GM19395 (cell line): ENCODE measurements at regions not wholly inside any gene's neighbourhood (a gene's known extent, or its start where the extent isn't known, plus 50 kb on each side); places are given as distances from the start of the nearest gene placed in this dataset.

ENCODE experiments used
- ATAC-seq: cut with Tn5 transposase; IDR thresholded peaks from one replicate; pipeline ENCODE4 v1.9.1; 2021; ENCODE audit warnings: mild to moderate bottlenecking, moderate library complexity; ENCODE audit not compliant: unreplicated experiment

GRCh38 chr3:189108067-189108466 is 63.7 kb upstream of the TPRG1 start:
- no peak for ATAC-seq

DNA sequence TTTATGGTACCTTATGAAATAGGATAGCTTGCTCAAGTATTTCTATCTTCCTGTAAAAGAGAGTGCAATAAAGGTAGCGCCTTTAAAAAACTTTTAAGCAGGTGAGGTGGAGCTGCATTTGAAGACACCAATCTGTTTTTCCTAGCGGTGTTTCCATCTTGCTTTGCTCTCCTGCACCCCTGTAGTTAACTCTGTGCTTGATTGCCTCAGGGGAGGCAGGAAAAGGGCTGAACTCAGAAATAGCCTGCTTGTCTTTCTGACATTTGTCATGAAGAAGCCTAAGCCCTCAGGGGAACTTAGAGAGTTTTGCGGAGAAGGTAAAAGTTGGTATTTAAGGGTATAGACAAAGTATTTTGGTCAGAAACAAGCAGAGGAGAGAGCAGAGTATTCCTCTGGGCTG is 63.0 kb upstream of the TPRG1 start:
- no peak for ATAC-seq

- no peak for ATAC-seq
Observed at GRCh38 chr3:189109145-189109544, 62.6 kb upstream of the TPRG1 start.

DNA sequence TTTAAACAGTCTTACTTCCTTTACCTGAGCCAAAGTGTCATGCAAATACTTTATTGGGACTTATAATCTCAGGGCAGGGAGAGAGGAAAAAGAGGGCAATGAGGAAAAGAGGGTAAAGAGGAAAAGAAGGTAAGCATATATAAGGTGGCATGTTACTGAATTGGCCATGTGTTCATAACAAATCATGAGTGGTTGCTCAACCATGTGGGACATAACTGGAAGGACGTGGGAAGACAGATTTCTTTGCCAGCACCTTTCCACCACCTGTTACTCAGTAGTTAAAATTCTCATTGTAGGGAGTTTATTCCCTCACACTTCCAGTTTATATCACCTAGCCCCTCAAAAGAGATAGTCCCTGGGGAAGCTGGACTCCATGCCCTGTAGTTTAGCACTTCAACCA is 54.7 kb upstream of the TPRG1 start:
- ATAC-seq = no peak

DNA sequence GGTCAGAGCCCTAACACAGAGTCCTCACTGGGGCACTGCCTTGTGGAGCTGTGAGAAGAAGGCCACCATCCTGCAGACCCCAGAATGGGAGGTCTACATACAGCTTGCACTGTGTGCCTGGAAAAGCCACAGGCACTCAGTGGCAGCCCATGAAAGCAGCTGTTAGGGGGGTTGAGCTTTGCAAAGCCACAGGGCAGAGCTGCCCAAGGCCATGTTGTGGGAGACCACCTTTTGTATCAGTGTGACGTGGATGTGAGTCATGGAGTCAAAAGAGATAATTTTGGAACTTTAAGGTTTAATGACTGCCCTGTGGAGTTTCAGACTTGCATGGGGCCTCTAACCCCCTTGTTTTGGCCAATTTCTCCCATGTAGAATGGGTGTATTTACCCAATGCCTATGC is 52.9 kb upstream of the TPRG1 start:
- ATAC-seq = no peak

DNA sequence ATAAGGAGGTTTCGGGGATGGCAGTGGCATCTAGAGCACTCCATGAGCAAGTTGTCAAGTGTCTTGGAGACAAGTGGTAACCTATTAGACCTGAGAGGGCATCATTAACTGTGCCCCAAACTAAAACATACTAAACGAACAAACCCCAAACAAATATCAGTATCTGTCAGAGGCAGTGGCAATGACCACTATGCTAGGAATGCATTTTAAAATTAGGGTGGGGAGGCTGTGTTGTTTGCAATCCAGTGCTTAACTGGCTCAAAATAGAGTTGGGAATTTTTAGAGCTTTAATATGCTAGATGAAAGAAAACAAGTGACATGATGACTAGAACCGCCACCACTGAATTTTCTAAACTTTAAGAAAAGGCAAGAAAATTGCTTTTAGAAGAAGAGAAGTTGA is 51.8 kb upstream of the TPRG1 start:
- ATAC-seq = no peak

DNA sequence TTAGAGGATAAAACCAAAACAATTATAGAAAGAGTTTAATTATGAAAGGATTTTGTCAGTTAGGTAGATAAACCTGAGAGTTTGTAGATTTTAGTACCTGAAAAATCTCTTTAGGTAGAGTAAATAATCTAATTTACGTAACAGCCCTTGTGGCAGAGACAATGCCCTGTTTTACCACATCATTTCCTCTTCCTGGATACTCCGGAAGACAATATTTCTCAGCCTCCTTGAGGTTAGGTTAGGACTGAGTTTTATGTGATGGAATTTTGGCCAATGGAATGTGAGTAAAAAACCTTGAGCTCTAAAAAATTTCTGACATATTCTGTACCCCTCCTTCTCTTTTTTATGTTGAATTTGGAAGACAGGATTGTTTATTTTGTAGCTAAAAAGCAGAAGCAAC is 50.7 kb upstream of the TPRG1 start:
- no peak for ATAC-seq
